GM18868 (cell line): ENCODE measurements at regions not wholly inside any gene's neighbourhood (a gene's known extent, or its start where the extent isn't known, plus 50 kb on each side); places are given as distances from the start of the nearest gene placed in this dataset.

Source experiments
- ATAC-seq: cut with Tn5 transposase; IDR thresholded peaks from one replicate; pipeline ENCODE4 v1.9.1; 2021; ENCODE audit warnings: mild to moderate bottlenecking, moderate library complexity; ENCODE audit not compliant: unreplicated experiment

DNA sequence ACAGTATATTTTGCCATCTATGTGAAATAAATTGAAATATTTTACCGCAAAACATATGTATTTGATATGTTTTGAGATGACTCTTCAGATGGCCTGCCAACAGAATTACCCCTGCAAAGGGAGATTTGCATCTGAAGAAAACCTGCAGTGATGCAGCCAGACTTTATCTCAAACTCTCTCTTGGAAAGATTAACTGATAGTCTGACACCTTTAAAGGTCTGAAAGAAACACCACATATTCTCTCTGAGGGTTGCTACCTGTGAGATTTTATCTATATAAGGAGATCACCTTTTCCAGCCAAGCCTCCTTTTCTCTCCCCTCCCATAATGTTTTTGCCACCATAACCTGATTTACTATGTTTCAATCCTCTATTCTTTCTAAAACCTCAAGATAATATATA, 1106.3 kb upstream of the IGFBP7 start:
- ATAC-seq: no peak

DNA sequence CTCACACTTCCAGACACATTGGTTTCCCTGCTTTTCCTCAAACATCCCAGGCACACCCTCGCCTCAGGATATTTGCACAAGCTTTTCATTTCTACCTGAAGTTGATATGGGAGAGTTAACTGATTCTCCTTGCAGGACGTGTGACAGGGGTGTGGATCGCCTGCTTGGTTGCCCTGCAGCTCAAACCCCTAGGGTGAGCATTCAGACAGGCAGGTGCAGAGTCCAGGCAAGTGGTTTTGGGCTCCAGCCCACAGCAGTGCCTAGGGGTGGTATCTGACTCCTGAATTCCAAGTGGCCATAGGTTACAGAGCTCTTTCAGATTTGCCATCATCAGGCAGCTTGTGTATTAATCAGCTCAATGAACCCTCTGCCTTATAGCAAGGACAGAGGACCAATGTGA, 1104.2 kb upstream of the IGFBP7 start:
- no peak for ATAC-seq

DNA sequence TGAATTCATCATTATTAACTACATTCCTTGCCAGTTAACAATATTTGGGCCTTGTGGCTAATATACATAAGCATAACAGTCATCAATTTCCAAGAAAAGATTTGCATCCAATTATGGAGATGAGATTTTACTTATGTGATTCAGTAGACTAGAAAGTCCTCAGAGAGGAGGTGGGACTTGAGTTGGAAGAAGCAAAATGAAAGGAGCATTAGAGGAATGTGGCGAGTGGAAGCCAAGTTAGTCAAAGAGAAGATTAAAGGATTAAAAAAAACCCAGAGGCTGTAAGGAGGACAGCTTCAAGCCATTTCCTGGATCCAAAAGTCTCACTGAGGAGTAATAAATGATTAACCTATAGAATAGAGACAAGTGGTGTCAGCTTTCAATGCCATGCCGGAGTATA, 1099.4 kb upstream of the IGFBP7 start:
- no peak for ATAC-seq

DNA sequence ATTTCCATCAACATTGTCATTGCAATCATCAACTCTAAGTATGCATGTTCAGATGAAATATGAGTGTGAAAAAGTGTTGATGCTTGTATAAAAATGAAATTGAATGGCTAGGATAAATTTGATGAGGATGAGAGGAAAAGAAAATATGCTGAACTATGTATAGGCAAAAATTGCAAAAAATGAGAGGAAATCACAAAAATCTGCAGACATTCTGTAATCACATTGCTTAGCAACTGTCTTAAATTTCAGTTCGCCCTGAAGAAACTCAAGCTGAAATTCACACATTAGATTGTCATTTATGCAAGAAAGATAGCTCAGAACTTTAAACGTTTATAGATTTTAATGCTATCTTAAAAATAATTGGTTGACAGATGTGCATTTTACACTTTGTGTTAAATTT, 1098.8 kb upstream of the IGFBP7 start:
- ATAC-seq: no peak

DNA sequence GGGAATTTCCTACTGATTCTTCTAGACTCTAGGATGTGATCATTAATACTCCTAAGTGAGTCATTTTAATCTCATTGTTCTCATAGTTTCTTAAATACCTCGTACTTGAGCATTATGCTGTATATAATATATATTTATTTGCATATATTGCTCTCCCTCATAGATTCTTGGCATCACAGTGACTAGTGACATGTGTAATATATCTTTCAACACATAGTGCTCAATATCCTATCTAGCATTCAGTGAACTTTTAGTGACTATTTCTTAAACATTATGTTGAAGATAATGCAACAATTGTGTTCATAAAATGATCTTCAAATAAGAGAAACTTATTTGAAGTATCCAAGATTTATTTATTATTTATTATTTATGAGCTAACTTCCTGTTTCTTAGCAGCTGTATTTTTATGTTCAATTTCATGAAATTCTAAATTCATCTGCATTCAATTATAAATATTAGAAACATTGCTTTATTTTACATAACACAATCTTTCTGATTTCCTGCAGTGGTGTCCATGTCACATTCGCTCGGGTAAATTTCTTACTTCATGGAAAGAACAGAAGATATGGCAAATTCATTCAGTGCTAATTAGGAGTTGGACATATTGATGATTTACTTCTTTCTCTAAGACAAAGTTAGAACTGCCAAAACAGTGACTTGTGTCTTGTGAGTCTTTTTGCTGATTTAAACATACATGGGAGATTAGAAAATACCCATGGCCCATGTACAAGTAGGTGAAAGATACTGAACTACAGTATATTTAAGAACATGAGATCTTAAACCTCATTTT, 1095.5 kb upstream of the IGFBP7 start:
- no peak for ATAC-seq

DNA sequence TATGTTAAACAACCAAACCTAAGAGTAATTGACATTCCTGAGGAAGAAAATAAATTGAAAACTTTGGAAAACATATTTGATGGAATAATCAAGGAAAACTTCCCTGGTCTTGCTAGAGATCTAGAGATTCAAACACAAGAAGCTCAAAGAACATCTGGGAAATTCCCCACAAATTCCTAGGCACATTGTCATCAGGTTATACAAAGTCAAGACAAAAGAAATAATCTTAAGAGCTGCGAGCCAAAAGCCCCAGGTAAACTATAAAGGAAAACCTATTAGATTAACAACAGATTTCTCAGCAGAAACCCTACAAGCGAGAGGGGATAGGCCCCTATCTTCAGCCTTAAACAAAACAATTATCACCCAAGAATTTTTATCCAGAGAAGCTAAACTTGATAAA, 1082.0 kb upstream of the IGFBP7 start:
- ATAC-seq: no peak

DNA sequence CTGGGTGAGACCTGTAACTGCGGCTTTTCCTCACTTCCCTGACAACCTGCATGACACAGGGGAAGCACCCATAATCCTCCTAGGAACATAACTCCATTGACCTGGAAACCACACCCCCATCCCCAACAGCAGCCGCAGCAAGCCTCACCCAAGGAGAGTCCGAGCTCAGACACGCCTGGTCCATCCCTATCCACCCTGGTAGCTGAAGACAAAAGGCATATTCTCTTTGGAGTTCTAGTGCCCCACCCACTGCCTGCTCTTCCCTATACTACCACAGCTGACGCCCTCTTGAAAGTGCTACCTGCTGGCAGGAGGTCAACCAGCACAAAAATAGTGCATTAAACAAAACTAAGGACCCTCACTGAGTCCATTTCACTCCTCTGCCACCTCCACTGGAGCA, 1080.9 kb upstream of the IGFBP7 start:
- ATAC-seq: no peak

DNA sequence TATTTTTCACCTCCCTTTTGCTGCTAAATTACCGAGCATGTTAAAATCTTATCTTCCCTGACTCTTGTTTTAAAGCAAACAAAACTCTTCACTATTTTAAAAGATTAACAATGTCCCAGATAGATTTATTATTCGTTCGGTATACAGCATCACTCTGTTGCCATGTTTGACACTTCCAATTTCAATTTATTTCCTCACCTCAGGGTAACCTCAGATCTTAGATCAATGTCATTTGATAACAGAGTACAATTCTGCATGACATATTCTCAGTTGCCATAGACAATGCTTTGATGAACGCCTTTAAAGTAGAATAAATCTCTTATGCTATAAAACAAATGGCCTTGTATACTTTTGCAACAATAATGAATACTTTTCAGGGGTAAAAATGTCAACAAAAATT, 1078.1 kb upstream of the IGFBP7 start:
- ATAC-seq: no peak

DNA sequence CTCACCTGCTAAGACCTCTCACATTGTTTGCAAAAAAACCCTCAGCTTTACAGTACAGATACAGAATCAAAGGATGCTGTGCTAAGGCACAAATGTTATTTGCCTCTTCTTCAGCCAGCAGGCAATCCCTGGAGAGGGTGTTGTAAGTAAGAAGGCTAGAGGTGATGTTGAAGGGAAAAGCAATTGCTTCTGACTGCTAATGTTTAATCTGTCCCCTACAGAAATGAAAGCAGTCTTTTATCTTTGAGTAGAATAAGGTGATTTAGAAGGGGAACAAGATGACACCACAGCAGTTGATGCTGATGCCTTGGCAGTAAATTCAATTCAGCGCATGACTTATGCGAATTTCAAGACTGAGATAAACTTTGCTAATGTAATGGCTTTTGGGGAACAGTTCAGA, 1064.8 kb upstream of the IGFBP7 start:
- ATAC-seq: no peak

DNA sequence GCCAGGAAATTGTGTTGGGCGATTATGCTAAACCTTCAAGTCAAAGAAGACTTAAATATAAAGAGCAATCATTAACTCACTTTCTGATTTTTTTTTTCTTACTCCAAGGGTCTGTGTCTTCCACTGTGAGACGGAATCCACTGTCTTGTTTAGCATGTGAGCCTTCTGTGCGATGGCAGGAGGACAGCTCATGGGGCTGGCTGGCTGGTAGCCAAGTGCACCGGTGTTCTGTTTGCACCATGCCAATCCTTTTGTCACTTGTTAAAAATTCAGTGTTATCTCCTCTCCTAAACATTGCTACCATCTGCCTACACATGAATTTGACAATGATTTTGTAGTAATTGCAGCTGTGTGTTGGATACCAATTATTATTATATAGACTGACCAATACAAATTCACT, 1056.3 kb upstream of the IGFBP7 start:
- ATAC-seq: no peak

DNA sequence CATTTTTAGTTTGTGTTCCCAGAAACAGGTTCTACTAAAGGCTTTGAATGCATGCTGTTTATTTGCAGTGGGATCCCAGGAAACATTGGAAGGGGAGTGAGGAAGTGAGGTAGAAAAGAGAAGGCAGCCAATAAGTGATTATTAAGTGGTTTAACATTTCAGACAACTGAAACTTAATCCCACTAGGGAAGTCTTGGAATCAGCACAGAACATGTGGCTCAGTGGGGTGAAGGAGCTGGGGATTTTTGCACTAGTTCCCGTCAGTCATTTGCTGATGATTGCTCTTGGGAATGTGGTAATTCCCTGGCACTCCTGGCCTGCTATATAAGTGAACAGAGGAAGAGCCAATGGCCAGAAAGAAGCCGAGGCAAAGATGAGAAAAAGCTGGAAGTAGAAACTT, 1053.0 kb upstream of the IGFBP7 start:
- ATAC-seq: no peak

DNA sequence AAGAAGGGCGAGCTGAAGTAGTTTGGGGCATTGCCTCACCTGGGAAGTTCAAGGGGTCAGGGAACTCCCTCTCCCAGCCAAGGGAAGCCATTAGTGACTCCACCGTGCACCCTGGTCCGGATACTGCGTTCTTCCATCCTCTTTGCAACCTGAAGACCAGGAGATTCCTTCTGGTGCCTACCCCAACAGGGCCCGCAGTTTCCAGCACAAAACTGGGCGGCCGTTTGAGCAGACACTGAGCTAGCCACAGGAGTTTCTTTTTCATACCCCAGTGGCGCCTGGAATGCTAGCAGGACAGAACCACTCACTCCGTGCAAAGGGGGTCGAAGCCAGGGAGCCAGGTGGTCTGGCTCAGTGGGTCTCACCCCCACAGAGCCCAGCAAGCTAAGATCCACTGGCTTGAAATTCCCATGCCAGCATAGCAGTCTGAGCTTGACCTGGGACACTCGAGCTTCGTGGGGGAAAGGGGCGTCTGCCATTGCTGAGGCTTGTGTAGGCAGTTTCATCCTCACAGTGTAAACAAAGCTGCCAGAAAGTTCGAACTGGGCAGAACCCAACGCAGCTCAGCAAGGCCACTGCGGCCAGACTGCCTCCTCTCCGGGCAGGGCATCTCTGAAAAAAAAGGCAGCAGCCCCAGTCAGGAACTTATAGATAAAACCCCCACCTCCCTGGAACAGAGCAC, 1039.4 kb upstream of the IGFBP7 start:
- no peak for ATAC-seq

DNA sequence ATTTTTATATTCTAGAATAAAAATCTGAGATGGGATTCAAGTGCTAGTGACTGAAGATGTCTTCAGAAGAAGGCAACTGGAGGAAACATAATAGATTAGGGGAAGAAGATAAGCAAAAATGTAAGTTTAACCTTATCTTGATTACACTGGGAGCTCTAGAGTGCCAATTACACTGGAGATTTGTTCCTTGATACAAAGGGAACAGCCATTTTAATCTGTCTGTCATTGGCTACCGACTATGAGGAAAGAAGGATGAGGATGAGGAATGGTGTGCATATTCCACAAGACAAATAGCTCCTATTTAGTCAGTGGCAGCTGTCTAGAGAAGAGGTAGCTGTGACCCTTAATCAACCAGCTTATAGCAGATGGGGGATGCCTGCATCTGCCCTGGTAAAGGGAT, 1034.5 kb upstream of the IGFBP7 start:
- ATAC-seq: no peak

DNA sequence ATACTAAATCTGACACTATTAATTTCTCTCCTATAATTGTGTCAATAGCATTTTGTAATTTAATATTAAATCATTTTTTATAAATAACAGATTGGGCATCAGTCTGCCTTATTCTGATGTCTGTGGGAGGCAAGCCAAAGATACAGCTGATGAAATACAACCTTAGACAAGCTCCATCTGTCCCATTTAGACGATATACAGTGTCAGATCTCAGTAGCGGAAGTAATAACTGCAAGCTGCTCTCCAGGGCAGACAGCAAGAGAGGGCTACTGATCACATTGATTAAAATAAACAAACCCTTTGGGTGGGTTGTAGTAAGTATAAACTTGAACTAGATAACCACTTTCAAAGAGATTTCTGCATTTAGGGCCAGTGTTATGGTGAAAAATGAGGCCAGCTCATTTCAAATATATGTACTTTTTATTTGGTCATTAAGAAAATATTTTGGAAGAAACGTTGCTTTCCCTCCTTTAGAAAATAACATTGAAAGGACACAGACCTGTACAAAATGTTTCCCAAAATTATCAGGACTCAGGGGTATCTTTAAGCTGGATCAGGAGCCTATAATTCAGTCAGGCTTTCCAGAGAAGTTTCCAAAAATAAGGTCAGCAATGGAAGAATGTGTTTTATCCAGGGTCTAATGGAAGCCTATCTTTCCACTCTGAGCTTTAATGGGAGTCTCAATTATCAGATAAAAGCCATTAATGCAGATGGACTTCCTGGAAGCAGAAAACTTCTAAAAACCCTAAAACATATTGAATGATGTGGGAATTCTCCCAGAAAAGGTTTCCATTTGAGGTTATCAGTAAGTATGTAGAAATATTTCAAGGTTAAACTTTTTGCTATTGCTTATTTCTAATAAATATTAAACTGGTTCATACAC, 1028.8 kb upstream of the IGFBP7 start:
- ATAC-seq: no peak

DNA sequence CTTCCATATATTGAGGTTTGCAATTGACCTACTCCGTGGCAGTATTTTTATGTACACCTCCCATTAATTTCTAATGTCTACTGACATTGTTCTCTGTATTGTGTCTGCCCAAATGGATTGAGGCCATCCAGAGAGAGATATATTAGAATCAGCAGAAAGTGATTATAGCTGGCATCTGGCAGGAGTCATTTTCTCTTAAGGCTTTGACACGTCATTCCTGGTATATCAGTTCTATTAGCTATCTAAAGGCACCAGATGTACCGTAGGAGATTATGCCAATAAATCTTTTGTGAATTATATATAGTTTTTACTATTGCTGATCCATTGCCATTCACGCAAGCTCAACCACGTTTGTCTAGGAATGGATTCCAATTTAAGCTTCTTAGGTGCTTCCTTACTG, 1026.4 kb upstream of the IGFBP7 start:
- no peak for ATAC-seq

DNA sequence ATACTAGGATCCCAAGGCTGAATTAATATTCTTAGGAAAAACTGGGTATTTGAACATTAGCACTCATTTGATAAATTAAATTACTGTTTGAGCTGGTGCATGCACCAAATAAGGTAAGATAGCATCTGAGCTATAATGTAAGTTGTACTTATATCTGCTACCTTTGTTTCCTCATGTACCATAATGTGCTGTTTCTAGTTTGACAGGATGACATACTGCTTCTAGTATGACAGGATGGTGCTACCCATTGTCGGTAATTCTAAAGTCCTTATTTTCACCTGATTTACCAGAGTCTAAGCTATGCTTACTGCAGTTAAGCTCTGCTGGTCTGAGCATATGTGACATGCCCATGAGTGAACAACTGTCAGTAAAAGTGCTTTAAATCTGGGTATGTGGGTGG, 1017.5 kb upstream of the IGFBP7 start:
- ATAC-seq: no peak

DNA sequence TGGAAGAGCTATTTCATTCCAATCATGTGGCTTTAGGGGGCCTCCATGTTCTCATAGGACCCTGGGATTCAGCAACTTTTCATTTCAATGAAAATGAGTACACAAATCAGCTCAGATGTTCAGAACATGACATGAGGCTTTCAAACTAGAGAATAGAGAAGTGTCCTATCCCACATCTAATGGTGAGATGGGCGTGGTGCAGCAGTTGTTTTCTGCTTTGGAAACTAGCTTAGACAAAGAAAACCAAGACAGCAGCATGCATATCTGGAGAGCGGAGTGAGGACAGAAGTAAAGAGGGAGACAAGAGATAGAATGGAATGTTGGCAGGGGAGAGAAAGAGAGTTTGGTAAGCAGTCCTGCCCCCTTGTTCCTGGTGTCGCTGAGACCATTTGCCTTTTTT, 1009.1 kb upstream of the IGFBP7 start:
- no peak for ATAC-seq

DNA sequence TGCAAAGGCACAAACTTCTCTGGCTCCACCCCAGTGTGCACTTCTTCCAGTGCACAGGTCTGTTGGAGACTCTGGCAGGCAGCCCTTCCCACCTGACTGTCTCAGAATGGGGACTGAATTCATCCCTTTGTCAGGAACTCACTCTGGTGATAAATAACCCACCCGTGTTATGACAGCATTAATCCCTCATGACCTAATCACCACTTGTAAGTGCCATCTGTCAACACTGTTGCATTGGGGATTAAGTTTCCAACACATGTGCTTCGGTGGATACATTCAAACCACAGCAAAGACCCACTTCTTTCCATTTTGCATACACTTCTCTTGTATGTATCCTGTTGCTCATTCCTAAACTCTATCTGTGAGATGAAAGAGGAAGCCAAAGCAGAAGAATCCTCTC, 1002.9 kb upstream of the IGFBP7 start:
- ATAC-seq: no peak

DNA sequence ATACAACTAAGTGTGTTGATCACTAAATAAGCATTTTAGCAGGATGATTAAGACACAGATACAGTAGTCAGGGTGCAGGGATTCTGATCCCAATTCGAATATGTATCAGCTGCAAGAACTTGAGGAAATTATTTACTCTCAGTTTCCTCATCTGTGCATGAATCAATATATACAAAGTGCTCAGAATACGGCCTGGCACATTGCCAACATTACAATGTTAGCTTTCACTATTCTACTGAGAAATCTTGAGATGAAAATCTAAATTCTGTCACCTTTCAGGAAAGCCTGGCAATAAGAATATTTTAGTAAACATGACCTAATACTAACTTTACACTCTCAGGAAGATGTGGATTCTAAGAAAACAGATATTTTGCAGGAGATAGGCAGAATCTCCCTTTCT, 1001.6 kb upstream of the IGFBP7 start:
- ATAC-seq: no peak

DNA sequence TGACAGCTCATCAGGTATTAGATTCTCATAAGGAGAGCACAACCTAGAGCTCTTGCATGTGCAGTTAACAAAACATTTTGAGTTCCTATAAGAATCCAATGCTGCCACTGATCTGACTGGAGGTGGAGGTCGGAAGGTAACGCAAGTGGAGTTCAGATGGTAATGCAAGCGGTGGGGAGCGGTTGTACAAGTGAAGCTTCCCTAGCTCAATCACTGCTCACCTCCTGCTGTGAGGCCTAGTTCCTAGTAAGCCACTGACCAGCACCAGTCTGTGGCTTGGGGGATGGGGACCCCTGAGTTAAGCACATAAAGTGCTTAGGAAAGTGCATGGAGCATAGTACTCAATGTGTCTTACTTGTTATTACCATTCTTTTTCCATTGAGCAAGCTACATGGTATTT, 983.2 kb upstream of the IGFBP7 start:
- ATAC-seq: no peak

DNA sequence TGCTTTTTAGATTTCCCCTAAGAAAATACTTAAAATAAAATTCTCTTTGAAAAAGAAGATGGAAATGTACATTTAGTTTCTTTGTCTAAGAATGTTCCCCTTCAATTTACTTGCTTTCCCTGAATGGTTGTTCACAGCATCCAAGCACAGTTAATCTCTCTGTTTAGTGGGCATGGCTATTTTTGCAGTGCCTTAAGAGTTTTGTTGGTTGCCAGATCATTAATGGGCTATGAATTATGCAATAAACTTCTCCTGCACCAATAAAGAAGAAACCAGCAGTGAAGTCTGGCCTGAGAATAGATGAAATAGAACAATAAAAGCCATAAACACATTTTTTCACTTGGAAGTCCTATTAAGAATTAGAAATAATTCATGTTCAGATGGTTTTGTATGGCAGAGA, 980.4 kb upstream of the IGFBP7 start:
- no peak for ATAC-seq

DNA sequence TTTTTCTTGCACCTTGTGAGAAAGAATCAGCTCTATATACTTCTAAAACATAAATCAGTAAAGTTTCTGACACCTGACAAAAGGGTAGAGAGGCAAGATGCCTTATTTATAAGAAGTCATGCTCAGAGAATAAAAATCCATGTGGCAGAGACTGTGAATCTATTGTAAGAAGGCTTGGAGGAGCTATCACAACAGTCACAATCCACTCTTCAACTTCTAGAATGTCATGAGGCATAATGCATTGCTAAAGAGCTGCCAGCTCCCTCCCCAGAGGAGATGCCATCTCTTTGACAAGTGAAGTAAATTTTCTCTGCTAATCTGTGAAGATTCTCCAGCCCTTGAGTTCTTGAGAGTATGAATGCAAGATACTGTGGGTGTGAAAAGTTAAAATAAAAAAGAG, 971.2 kb upstream of the IGFBP7 start:
- ATAC-seq: no peak
